ENCODE measurements at regions not wholly inside any gene's neighbourhood (a gene's known extent, or its start where the extent isn't known, plus 50 kb on each side); places are given as distances from the start of the nearest gene placed in this dataset.

DNA sequence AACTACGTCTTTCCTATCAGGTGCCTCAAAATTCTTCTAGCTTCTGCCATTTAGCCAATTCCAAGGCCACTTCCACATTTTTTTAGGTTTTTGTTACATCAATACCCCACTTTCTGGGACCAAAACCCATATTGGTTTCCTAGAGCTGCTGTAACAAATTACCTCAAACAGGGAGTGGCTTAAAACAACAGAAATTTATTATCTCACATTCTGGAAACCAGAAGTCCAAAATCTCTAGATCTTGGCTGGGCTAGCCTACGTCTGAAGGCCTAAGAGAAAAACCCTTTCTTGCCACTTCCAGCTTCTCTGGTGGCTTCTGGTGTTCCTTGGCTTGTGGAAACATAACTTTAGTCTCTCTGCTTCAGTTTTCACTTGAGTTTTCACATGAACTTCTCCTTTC lies 85.1 kb upstream of the BMPER start:
- DNase-seq = no peak
- 83 to 89% methylated on average over 2 of the region's 2 CpGs for WGBS, 2 donors
- no peak overlapping the region for H3K4me3 ChIP-seq

GRCh38 chr7:33821970-33822369 lies 83.4 kb upstream of the BMPER start:
- TF ChIP-seq EP300 (IDR thresholded peaks at IDR 0.05) (no peak), POLR2AphosphoS5 (IDR thresholded peaks at IDR 0.05) (no peak), POLR2A (IDR thresholded peaks at IDR 0.05) (no peak)
- TF ChIP-seq, protein P1, sequence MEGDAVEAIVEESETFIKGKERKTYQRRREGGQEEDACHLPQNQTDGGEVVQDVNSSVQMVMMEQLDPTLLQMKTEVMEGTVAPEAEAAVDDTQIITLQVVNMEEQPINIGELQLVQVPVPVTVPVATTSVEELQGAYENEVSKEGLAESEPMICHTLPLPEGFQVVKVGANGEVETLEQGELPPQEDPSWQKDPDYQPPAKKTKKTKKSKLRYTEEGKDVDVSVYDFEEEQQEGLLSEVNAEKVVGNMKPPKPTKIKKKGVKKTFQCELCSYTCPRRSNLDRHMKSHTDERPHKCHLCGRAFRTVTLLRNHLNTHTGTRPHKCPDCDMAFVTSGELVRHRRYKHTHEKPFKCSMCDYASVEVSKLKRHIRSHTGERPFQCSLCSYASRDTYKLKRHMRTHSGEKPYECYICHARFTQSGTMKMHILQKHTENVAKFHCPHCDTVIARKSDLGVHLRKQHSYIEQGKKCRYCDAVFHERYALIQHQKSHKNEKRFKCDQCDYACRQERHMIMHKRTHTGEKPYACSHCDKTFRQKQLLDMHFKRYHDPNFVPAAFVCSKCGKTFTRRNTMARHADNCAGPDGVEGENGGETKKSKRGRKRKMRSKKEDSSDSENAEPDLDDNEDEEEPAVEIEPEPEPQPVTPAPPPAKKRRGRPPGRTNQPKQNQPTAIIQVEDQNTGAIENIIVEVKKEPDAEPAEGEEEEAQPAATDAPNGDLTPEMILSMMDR (IDR thresholded peaks at IDR 0.05) = no peak
- Histone ChIP-seq H3K4me3 (no peak overlapping the region), H3K4me1 (peaks cover 0 to 4% (median 0%) of the 10 kb centered on the region in 4 donors), H3K27ac (no peak overlapping the region), H3K27me3 (no peaks in the 10 kb centered on the region), H3K36me3 (no peaks in the 10 kb centered on the region), H3K9me3 (peaks cover 0 to 2% (median 0%) of the 10 kb centered on the region in 4 donors)
- peak in 1 of 2 donors; percentile 36 for ATAC-seq (ENCODE audit: low FRiP score in 2 of 2)
- DNase-seq = no peak
- 94 to 97% methylated on average over 2 of the region's 2 CpGs for WGBS, 2 donors

More for the DNA sequence above, 85.1 kb upstream of the BMPER start:
- peak in 1 of 2 donors; percentile 56 for ATAC-seq (ENCODE audit: low FRiP score in 2 of 2)
- Histone ChIP-seq H3K36me3 (no peaks in the 10 kb centered on the region), H3K4me1 (peaks cover 0 to 4% (median 0%) of the 10 kb centered on the region in 4 donors), H3K27me3 (no peaks in the 10 kb centered on the region), H3K9me3 (peaks cover 0 to 2% (median 0%) of the 10 kb centered on the region in 4 donors), H3K27ac (no peak overlapping the region)
- TF ChIP-seq POLR2A (IDR thresholded peaks at IDR 0.05) (no peak), EP300 (IDR thresholded peaks at IDR 0.05) (no peak), POLR2AphosphoS5 (IDR thresholded peaks at IDR 0.05) (no peak)
- TF ChIP-seq, protein P1 (IDR thresholded peaks at IDR 0.05) = no peak

DNA sequence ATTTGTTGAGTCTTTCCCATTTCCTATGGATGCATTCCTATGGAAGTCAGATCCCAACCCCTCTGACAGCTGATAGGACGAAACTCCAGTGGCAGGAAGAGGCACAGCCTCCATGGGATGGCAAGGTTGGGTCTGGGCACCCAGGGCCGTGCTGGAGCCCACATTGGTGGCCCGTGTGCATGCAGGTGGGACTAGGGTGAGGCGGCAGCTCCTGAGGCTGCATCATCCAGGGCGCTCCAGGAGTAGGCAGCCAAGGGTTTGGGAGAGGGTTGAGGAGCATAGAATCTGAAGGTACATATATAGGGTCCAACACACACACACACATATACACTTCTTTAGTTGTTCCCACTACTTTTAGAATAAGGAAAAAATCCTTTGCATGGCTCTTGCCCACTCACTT lies 81.4 kb upstream of the BMPER start:
- Histone ChIP-seq H3K9me3 (peaks cover 0 to 2% (median 0%) of the 10 kb centered on the region in 4 donors), H3K27me3 (no peaks in the 10 kb centered on the region), H3K27ac (no peak overlapping the region), H3K4me3 (no peak overlapping the region), H3K4me1 (peaks cover 0 to 4% (median 0%) of the 10 kb centered on the region in 4 donors), H3K36me3 (no peaks in the 10 kb centered on the region)
- WGBS, 2 donors = 94 to 97% methylated on average over 5 of the region's 5 CpGs
- DNase-seq = peak in 1 of 2 donors; percentile 39
- TF ChIP-seq POLR2A (IDR thresholded peaks at IDR 0.05) = no peak
- no peak for TF ChIP-seq POLR2AphosphoS5 (IDR thresholded peaks at IDR 0.05)
- TF ChIP-seq EP300 (IDR thresholded peaks at IDR 0.05) = no peak
- TF ChIP-seq, protein P1 (IDR thresholded peaks at IDR 0.05) = no peak
- peak in 1 of 2 donors; percentile 51 for ATAC-seq (ENCODE audit: low FRiP score in 2 of 2)

GRCh38 chr7:33824911-33825459 lies 80.4 kb upstream of the BMPER start:
- ATAC-seq (ENCODE audit: low FRiP score in 2 of 2) (peak in 1 of 2 donors; percentile 51), DNase-seq (no peak)
- Histone ChIP-seq H3K27ac (no peak overlapping the region), H3K27me3 (no peaks in the 10 kb centered on the region), H3K4me1 (peaks cover 0 to 4% (median 0%) of the 10 kb centered on the region in 4 donors), H3K36me3 (no peaks in the 10 kb centered on the region), H3K4me3 (no peak overlapping the region), H3K9me3 (no peaks in the 10 kb centered on the region)
- TF ChIP-seq, protein P1 (IDR thresholded peaks at IDR 0.05) = no peak
- TF ChIP-seq POLR2AphosphoS5 (IDR thresholded peaks at IDR 0.05) (no peak), POLR2A (IDR thresholded peaks at IDR 0.05) (no peak), EP300 (IDR thresholded peaks at IDR 0.05) (no peak)
- 41 to 47% methylated on average over 4 of the region's 4 CpGs for WGBS, 2 donors

DNA sequence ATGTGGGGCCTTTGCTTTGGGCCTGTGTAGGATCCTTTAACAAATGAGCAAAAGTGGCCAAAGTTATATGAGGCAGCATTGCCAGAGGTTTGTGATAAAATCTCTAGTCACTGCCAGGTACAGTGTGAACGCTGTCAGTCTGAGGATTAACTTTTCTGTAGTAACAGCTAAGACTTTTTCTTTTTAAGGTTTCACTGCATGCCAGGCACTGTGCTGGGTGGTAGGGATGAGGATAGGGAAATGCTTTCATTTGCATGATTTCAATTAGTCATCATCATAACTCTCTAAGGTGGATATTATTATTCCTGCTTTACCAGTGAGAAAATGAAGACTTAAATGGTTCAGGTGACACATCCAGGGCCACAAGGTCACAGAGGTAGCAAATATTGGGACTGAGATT lies 79.7 kb upstream of the BMPER start:
- Histone ChIP-seq H3K36me3 (no peaks in the 10 kb centered on the region), H3K27me3 (no peaks in the 10 kb centered on the region), H3K4me1 (peaks cover 0 to 4% (median 0%) of the 10 kb centered on the region in 4 donors), H3K27ac (no peak overlapping the region), H3K9me3 (no peaks in the 10 kb centered on the region), H3K4me3 (no peak overlapping the region)
- WGBS, 2 donors = 56 to 92% methylated on average over 1 of the region's 1 CpG
- DNase-seq (no peak), ATAC-seq (ENCODE audit: low FRiP score in 2 of 2) (no peak)
- TF ChIP-seq POLR2A (IDR thresholded peaks at IDR 0.05) (no peak), EP300 (IDR thresholded peaks at IDR 0.05) (no peak)
- TF ChIP-seq, protein P1 (IDR thresholded peaks at IDR 0.05) = no peak

Measured in upper lobe of left lung (tissue), 6 donors.